H1 (cell line): ENCODE measurements at regions not wholly inside any gene's neighbourhood (a gene's known extent, or its start where the extent isn't known, plus 50 kb on each side); places are given as distances from the start of the nearest gene placed in this dataset.

Source experiments
- CTCF ChIA-PET: fragments of 300-600 bp; sonication (Branson Sonifier 250); formaldehyde crosslinking; loops from one replicate; lab custom pipeline; 2021; ENCODE audit not compliant: partially characterized antibody; lab: Charles Lee
- POLR2A ChIA-PET: fragments of 300-600 bp; sonication (Branson Sonifier 250); formaldehyde crosslinking; loops from one replicate; lab custom pipeline; 2021; ENCODE audit warnings: inconsistent platforms; ENCODE audit not compliant: partially characterized antibody; lab: Charles Lee
- DNase-seq, 2 experiments: peaks; one replicate each; pipeline versions ENCODE4 v3.0.0 to v3.0.0-alpha.2; 2010 to 2022; ENCODE audit warnings: low spot score in 2 of 2, low read depth in 1 of 2, mixed read lengths in 1 of 2
- FAIRE-seq: peaks from 2 replicates; lab custom pipeline; 2011; peaks lifted over from hg19 to GRCh38; lab: Jason Lieb, UNC
- H2AFZ ChIP-seq: 2 replicates; pipeline ENCODE4 v1.8.1; 2012; ENCODE audit warnings: low read length, inconsistent platforms
- H2AK5ac ChIP-seq: 2 replicates; pipeline ENCODE4 v1.6.1; 2013; ENCODE audit warnings: low read depth, low read length
- H2BK120ac ChIP-seq: replicated peaks from 2 replicates; pipeline ENCODE3; 2013; ENCODE audit warnings: low read depth, low read length, inconsistent platforms
- H2BK12ac ChIP-seq: 2 replicates; pipeline ENCODE4 v1.6.1; 2013; ENCODE audit warnings: low read depth, low read length
- H2BK15ac ChIP-seq: 2 replicates; pipeline ENCODE4 v1.6.1; 2013; ENCODE audit warnings: low read length
- H2BK20ac ChIP-seq: 2 replicates; pipeline ENCODE4 v1.6.1; 2013; ENCODE audit warnings: low read length
- H2BK5ac ChIP-seq: 2 replicates; pipeline ENCODE4 v1.6.1; 2013; ENCODE audit warnings: low read depth, low read length
- H3K14ac ChIP-seq: 2 replicates; pipeline ENCODE4 v1.6.1; 2013; ENCODE audit warnings: inconsistent platforms; ENCODE audit not compliant: insufficient read length
- H3K18ac ChIP-seq: 2 replicates; pipeline ENCODE4 v1.6.1; 2013; ENCODE audit warnings: low read length; ENCODE audit errors: extremely low read depth
- H3K23ac ChIP-seq: 2 replicates; pipeline ENCODE4 v1.6.1; 2013; ENCODE audit warnings: inconsistent platforms; ENCODE audit not compliant: insufficient read length
- H3K23me2 ChIP-seq: 2 replicates; pipeline ENCODE4 v1.6.1; 2013; ENCODE audit warnings: low read depth, low read length
- H3K27ac ChIP-seq: 2 replicates; pipeline ENCODE4 v1.6.1; 2011; ENCODE audit warnings: low read depth, low read length, inconsistent platforms
- H3K27me3 ChIP-seq, 4 experiments: replicated peaks in 1 of 4; 1 replicate in 1 of 4; 2 replicates in 3 of 4; pipeline versions ENCODE4 v1.6.1 to v1.8.1; 2011 to 2013; ENCODE audit warnings: low read length in 3 of 4, mild to moderate bottlenecking in 3 of 4, inconsistent platforms in 2 of 4, mixed read lengths in 2 of 4, moderate library complexity in 1 of 4; ENCODE audit not compliant: control insufficient read depth in 3 of 4, insufficient read depth in 3 of 4; ENCODE audit errors: extremely low read depth in 1 of 4
- H3K36me3 ChIP-seq, 4 experiments: 2 replicates each; pipeline versions ENCODE4 v1.6.1 to v1.8.1; 2011 to 2013; ENCODE audit warnings: mild to moderate bottlenecking in 4 of 4, low read length in 3 of 4, moderate library complexity in 2 of 4, control low read depth in 1 of 4, inconsistent platforms in 1 of 4; ENCODE audit not compliant: insufficient read depth in 4 of 4, control insufficient read depth in 2 of 4
- H3K4ac ChIP-seq: replicated peaks from 2 replicates; pipeline ENCODE3; 2013; ENCODE audit warnings: low read length, low read depth, mixed read lengths, inconsistent platforms; ENCODE audit not compliant: insufficient read length
- H3K4me1 ChIP-seq, 4 experiments: replicated peaks in 1 of 4; 1 replicate in 1 of 4; 2 replicates in 3 of 4; pipeline versions ENCODE4 v1.6.1 to v1.8.1; 2011 to 2013; ENCODE audit warnings: low read length in 3 of 4, inconsistent platforms in 2 of 4, mixed read lengths in 1 of 4; ENCODE audit not compliant: insufficient read depth in 4 of 4, control insufficient read depth in 3 of 4
- H3K4me2 ChIP-seq, 2 experiments: 2 replicates each; pipeline versions ENCODE4 v1.6.1 to v1.8.1; 2011 to 2013; ENCODE audit warnings: low read depth in 2 of 2, low read length in 2 of 2, control low read depth in 1 of 2, inconsistent platforms in 1 of 2, mild to moderate bottlenecking in 1 of 2; ENCODE audit not compliant: insufficient read depth in 1 of 2
- H3K4me3 ChIP-seq, 4 experiments: fragments of 200-600, 300-600 bp in 1 of 4; sonication (generic), shearing (Covaris generic), sonication (Bioruptor Twin) in 1 of 4; 2 replicates each; pipeline versions ENCODE4 v1.5.1 to v1.8.1; 2011 to 2016; ENCODE audit warnings: low read length in 4 of 4, low read depth in 3 of 4, control low read depth in 2 of 4, inconsistent platforms in 2 of 4, mild to moderate bottlenecking in 2 of 4, mixed read lengths in 1 of 4, moderate library complexity in 1 of 4; ENCODE audit not compliant: insufficient read depth in 2 of 4; ENCODE audit errors: extremely low read depth in 1 of 4
- H3K56ac ChIP-seq: replicated peaks from 2 replicates; pipeline ENCODE3; 2013; ENCODE audit warnings: low read depth, mild to moderate bottlenecking, mixed read lengths, low read length, inconsistent platforms; ENCODE audit not compliant: insufficient read length
- H3K79me1 ChIP-seq: 2 replicates; pipeline ENCODE4 v1.6.1; 2013; ENCODE audit warnings: low read depth, low read length, control low read depth
- H3K79me2 ChIP-seq, 2 experiments: 2 replicates each; pipeline versions ENCODE4 v1.6.1 to v1.8.1; 2012 to 2013; ENCODE audit warnings: low read length in 2 of 2, mild to moderate bottlenecking in 2 of 2, inconsistent platforms in 1 of 2; ENCODE audit not compliant: insufficient read depth in 2 of 2, control insufficient read depth in 1 of 2
- H3K9ac ChIP-seq, 4 experiments: replicated peaks in 1 of 4; 1 replicate in 1 of 4; 2 replicates in 3 of 4; pipeline versions ENCODE4 v1.6.1 to v1.8.1; 2011 to 2013; ENCODE audit warnings: low read depth in 3 of 4, low read length in 3 of 4, control low read depth in 2 of 4, mild to moderate bottlenecking in 2 of 4, moderate library complexity in 2 of 4, inconsistent platforms in 1 of 4; ENCODE audit errors: extremely low read depth in 1 of 4
- H3K9me3 ChIP-seq, 2 experiments: 2 replicates each; pipeline versions ENCODE4 v1.6.1 to v1.8.1; 2012 to 2013; ENCODE audit warnings: mild to moderate bottlenecking in 2 of 2, moderate library complexity in 2 of 2, control low read depth in 1 of 2, inconsistent platforms in 1 of 2, low read depth in 1 of 2, low read length in 1 of 2, mixed read lengths in 1 of 2; ENCODE audit not compliant: insufficient read depth in 2 of 2
- H4K20me1 ChIP-seq, 2 experiments: replicated peaks in 1 of 2; 2 replicates each; pipeline versions ENCODE3 to v1.8.1; 2011 to 2013; ENCODE audit warnings: inconsistent platforms in 2 of 2, low read length in 2 of 2, mild to moderate bottlenecking in 1 of 2; ENCODE audit not compliant: insufficient read depth in 2 of 2, control insufficient read depth in 1 of 2
- H4K5ac ChIP-seq: 2 replicates; pipeline ENCODE4 v1.6.1; 2013; ENCODE audit warnings: low read length, low read depth, mixed read lengths, inconsistent platforms; ENCODE audit not compliant: insufficient read length
- H4K8ac ChIP-seq: 2 replicates; pipeline ENCODE4 v1.8.0; 2013; ENCODE audit warnings: mild to moderate bottlenecking, moderate library complexity, low read length, inconsistent platforms; ENCODE audit not compliant: insufficient read depth; ENCODE audit errors: extremely low read depth
- H4K91ac ChIP-seq: replicated peaks from 2 replicates; pipeline ENCODE3; 2013; ENCODE audit warnings: low read length, mixed read lengths, inconsistent platforms; ENCODE audit not compliant: insufficient read length
- ASH2L ChIP-seq: fragments of 200-600, 300-600 bp; sonication (generic); IDR thresholded peaks from one replicate; pipeline ENCODE4 v1.7.1; 2017; ENCODE audit warnings: low read length
- ATF3 ChIP-seq: IDR thresholded peaks from 2 replicates; pipeline ENCODE4 v1.6.1; 2011; ENCODE audit warnings: low read depth, mild to moderate bottlenecking, low read length; ENCODE audit not compliant: insufficient read depth
- CBX8 ChIP-seq: fragments of 300-800, 300-1000 bp; sonication (generic); IDR thresholded peaks from 2 replicates; pipeline ENCODE4 v1.7.1; 2016; ENCODE audit warnings: low read depth, low read length, borderline replicate concordance
- CEBPB ChIP-seq: IDR thresholded peaks from 2 replicates; pipeline ENCODE4 v1.6.1; 2012; ENCODE audit warnings: low read depth, low read length
- CHD2 ChIP-seq: IDR thresholded peaks from 2 replicates; pipeline ENCODE4 v1.6.1; 2012; ENCODE audit warnings: low read length, improper control_type of control experiment
- CTBP2 ChIP-seq: IDR thresholded peaks from 2 replicates; pipeline ENCODE4 v1.7.0; 2011; ENCODE audit warnings: borderline replicate concordance, mild to moderate bottlenecking, moderate library complexity, mixed read lengths, low read length; ENCODE audit not compliant: insufficient read depth, insufficient read length
- JUND ChIP-seq: IDR thresholded peaks from 2 replicates; pipeline ENCODE4 v1.6.1; 2011; ENCODE audit warnings: mild to moderate bottlenecking, improper control_type of control experiment, low read length
- NANOG ChIP-seq: IDR thresholded peaks from 2 replicates; pipeline ENCODE4 v1.6.1; 2011; ENCODE audit warnings: low read length, low read depth, mild to moderate bottlenecking, inconsistent platforms; ENCODE audit not compliant: insufficient read depth, poor library complexity, severe bottlenecking
- POLR2A ChIP-seq, 2 experiments: IDR thresholded peaks; 1 replicate in 1 of 2; 2 replicates in 1 of 2; pipeline ENCODE4 v1.6.1; 2011; ENCODE audit warnings: low read depth in 2 of 2, low read length in 2 of 2, mild to moderate bottlenecking in 2 of 2; ENCODE audit errors: control extremely low read depth in 1 of 2
- POU5F1 ChIP-seq: IDR thresholded peaks from 2 replicates; pipeline ENCODE4 v1.6.1; 2011; ENCODE audit warnings: low read depth, mild to moderate bottlenecking, low read length, moderate library complexity
- RBBP5 ChIP-seq: IDR thresholded peaks from 2 replicates; pipeline ENCODE4 v1.7.1; 2012; ENCODE audit warnings: low read depth, mild to moderate bottlenecking, inconsistent platforms, low read length, moderate library complexity, borderline replicate concordance
- SP1 ChIP-seq: IDR thresholded peaks from 2 replicates; pipeline ENCODE4 v1.6.1; 2011; ENCODE audit warnings: low read depth, low read length
- SP4 ChIP-seq: IDR thresholded peaks from 2 replicates; pipeline ENCODE4 v1.6.1; 2012; ENCODE audit warnings: low read length, inconsistent platforms
- SRF ChIP-seq: IDR thresholded peaks from 2 replicates; pipeline ENCODE4 v1.6.1; 2011; ENCODE audit warnings: mild to moderate bottlenecking, low read depth, low read length, moderate library complexity
- TCF12 ChIP-seq: IDR thresholded peaks from 2 replicates; pipeline ENCODE4 v1.6.1; 2011; ENCODE audit warnings: low read depth, mild to moderate bottlenecking, low read length
- YY1 ChIP-seq: IDR thresholded peaks from 2 replicates; pipeline ENCODE4 v1.6.1; 2011; ENCODE audit warnings: low read depth, mild to moderate bottlenecking, low read length
- WGBS, 2 experiments: shearing (Covaris generic) in 1 of 2; methylation state at CpG; one replicate each; pipeline versions ENCODE4 v1.1.6 to v1.1.7; 2013 to 2015; ENCODE audit warnings: low lambda C conversion rate in 2 of 2, mixed read lengths in 2 of 2, inconsistent platforms in 1 of 2, low coverage in 1 of 2, missing lambda C conversion rate in 1 of 2; ENCODE audit not compliant: insufficient replicate concordance in 2 of 2, insufficient coverage in 1 of 2, insufficient read length in 1 of 2; ENCODE audit errors: extremely low coverage in 1 of 2, missing lambda C conversion rate in 1 of 2; 5-methylcytosine and 5-hydroxymethylcytosine counted together

GRCh38 chr9:21554813-21555212 is 72.7 kb upstream of the IFNE start:
- TF ChIP-seq CHD2 (no peak), JUND (no peak), SP4 (no peak), POLR2A (IDR thresholded peaks at IDR 0.05; ENCODE audit: control extremely low read depth in 1 of 2, low read depth in 2 of 2, low read length in 2 of 2) (no peak), SRF (no peak), CEBPB (no peak), CTBP2 (no peak), ATF3 (no peak), CBX8 (no peak), POU5F1 (no peak), ASH2L (no peak), TCF12 (no peak), NANOG (no peak), RBBP5 (no peak), SP1 (no peak), YY1 (no peak)
- TF ChIP-seq, all 59 proteins: peak for 0
- no peak overlapping the region for H2AFZ ChIP-seq
- peaks cover 8% of the 10 kb centered on the region for H3K23me2 ChIP-seq
- 89% methylated on average over 2 of the region's 2 CpGs; no CpG with 5 or more reads in 1 of the 2 experiments for WGBS, 2 experiments
- H3K27me3 ChIP-seq: peaks cover 0 to 10% (median 5%) of the 10 kb centered on the region in 4 experiments; a peak in 3 of 7 replicates
- no peaks in the 10 kb centered on the region for H3K79me1 ChIP-seq
- H3K4ac ChIP-seq: no peak overlapping the region
- DNase-seq (no peak), FAIRE-seq (no peak)
- H3K14ac ChIP-seq: no peak overlapping the region
- no peak overlapping the region for H2BK15ac ChIP-seq
- H3K23ac ChIP-seq: no peak overlapping the region
- H3K56ac ChIP-seq: no peak overlapping the region
- no peak overlapping the region for H4K91ac ChIP-seq
- no peak overlapping the region for H3K9ac ChIP-seq
- H3K36me3 ChIP-seq: no peaks in the 10 kb centered on the region
- no peak overlapping the region for H3K18ac ChIP-seq
- H3K4me2 ChIP-seq: no peak overlapping the region
- no peak overlapping the region for H4K8ac ChIP-seq
- H3K4me1 ChIP-seq: peaks cover 3 to 9% (median 6%) of the 10 kb centered on the region in 4 experiments; a peak in 6 of 7 replicates
- POLR2A ChIA-PET: no interaction called here
- no peak overlapping the region for H2BK5ac ChIP-seq
- H2BK12ac ChIP-seq: no peak overlapping the region
- H3K79me2 ChIP-seq: peaks cover 0 to 23% of the 10 kb centered on the region in 2 experiments; a peak in 2 of 4 replicates
- no peaks in the 10 kb centered on the region for H4K20me1 ChIP-seq
- no peaks in the 10 kb centered on the region for H3K9me3 ChIP-seq
- H2AK5ac ChIP-seq: no peak overlapping the region
- no peak overlapping the region for H3K27ac ChIP-seq
- CTCF ChIA-PET: interaction anchor here (1.2 kb wide), 1 partner anchor 233 kb away, joined by 3 read pairs; no protein-coding TSS in a partner anchor
- no peak overlapping the region for H2BK120ac ChIP-seq
- no peak overlapping the region for H4K5ac ChIP-seq
- H3K4me3 ChIP-seq: no peak overlapping the region
- no peak overlapping the region for H2BK20ac ChIP-seq
